PC-3 (cell line): ENCODE measurements at regions not wholly inside any gene's neighbourhood (a gene's known extent, or its start where the extent isn't known, plus 50 kb on each side); places are given as distances from the start of the nearest gene placed in this dataset.

Source experiments
- EZH2 ChIP-seq: fragments of 300-600 bp; sonication (generic); IDR thresholded peaks from one replicate; pipeline ENCODE4 v1.6.1; 2017; ENCODE audit warnings: antibody characterized with exemption, mild to moderate bottlenecking, low read length; ENCODE audit not compliant: unreplicated experiment
- EZH2phosphoT487 ChIP-seq: fragments of 300-600 bp; sonication (generic); IDR thresholded peaks from 2 replicates; pipeline ENCODE4 v1.6.1; 2018; ENCODE audit warnings: mild to moderate bottlenecking, antibody characterized with exemption, low read length, borderline replicate concordance
- TF ChIP-seq, protein P1 (sequence below): fragments of 300-600 bp; sonication (generic); conservative IDR thresholded peaks from 2 replicates; pipeline ENCODE4 v1.5.1; 2017; ENCODE audit warnings: antibody characterized with exemption, low read depth, mild to moderate bottlenecking, low read length

GRCh38 chr14:55948399-55948798, 169.8 kb upstream of the PELI2 start:
- TF ChIP-seq, protein P1, sequence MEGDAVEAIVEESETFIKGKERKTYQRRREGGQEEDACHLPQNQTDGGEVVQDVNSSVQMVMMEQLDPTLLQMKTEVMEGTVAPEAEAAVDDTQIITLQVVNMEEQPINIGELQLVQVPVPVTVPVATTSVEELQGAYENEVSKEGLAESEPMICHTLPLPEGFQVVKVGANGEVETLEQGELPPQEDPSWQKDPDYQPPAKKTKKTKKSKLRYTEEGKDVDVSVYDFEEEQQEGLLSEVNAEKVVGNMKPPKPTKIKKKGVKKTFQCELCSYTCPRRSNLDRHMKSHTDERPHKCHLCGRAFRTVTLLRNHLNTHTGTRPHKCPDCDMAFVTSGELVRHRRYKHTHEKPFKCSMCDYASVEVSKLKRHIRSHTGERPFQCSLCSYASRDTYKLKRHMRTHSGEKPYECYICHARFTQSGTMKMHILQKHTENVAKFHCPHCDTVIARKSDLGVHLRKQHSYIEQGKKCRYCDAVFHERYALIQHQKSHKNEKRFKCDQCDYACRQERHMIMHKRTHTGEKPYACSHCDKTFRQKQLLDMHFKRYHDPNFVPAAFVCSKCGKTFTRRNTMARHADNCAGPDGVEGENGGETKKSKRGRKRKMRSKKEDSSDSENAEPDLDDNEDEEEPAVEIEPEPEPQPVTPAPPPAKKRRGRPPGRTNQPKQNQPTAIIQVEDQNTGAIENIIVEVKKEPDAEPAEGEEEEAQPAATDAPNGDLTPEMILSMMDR: no peak
- no peak for TF ChIP-seq EZH2
- no peak for TF ChIP-seq EZH2phosphoT487
